Keratinocyte (primary cell): ENCODE measurements at regions not wholly inside any gene's neighbourhood (a gene's known extent, or its start where the extent isn't known, plus 50 kb on each side); places are given as distances from the start of the nearest gene placed in this dataset.

ENCODE experiments used
- DNase-seq: peaks from one replicate; pipeline ENCODE4 v3.0.0-alpha.2; 2011; ENCODE audit warnings: low read depth, missing footprints, low spot score
- FAIRE-seq: peaks from 2 replicates; lab custom pipeline; 2011; peaks lifted over from hg19 to GRCh38; lab: Jason Lieb, UNC
- H2AFZ ChIP-seq: 2 replicates; pipeline ENCODE4 v1.6.0; 2012; ENCODE audit warnings: low read length, control low read depth, inconsistent platforms; ENCODE audit not compliant: control insufficient read depth
- H3K27ac ChIP-seq: 2 replicates; pipeline ENCODE4 v1.5.1; 2011; ENCODE audit warnings: low read length; ENCODE audit not compliant: control insufficient read depth, insufficient read depth
- H3K27me3 ChIP-seq: 3 replicates; pipeline ENCODE4 v1.6.0; 2011; ENCODE audit warnings: low read length; ENCODE audit not compliant: control insufficient read depth, insufficient read depth; ENCODE audit errors: extremely low read depth
- H3K36me3 ChIP-seq, 2 experiments: 2 replicates in 1 of 2; 3 replicates in 1 of 2; pipeline ENCODE4 v1.5.1; 2011; ENCODE audit warnings: low read length in 2 of 2, mild to moderate bottlenecking in 1 of 2; ENCODE audit not compliant: control insufficient read depth in 2 of 2, insufficient read depth in 2 of 2; ENCODE audit errors: extremely low read depth in 1 of 2
- H3K4me1 ChIP-seq: 3 replicates; pipeline ENCODE4 v1.5.1; 2011; ENCODE audit warnings: low read length; ENCODE audit not compliant: control insufficient read depth, insufficient read depth; ENCODE audit errors: extremely low read depth
- H3K4me2 ChIP-seq: 3 replicates; pipeline ENCODE4 v1.6.0; 2011; ENCODE audit warnings: low read depth, low read length; ENCODE audit not compliant: control insufficient read depth, insufficient read depth; ENCODE audit errors: extremely low read depth
- H3K4me3 ChIP-seq, 3 experiments: fragments of 200-600 bp in 1 of 3; sonication (generic) in 1 of 3; 2 replicates in 2 of 3; 3 replicates in 1 of 3; pipeline ENCODE4 v1.5.1; 2011 to 2016; ENCODE audit warnings: low read length in 3 of 3, mild to moderate bottlenecking in 3 of 3, control low read depth in 2 of 3, inconsistent platforms in 1 of 3, low read depth in 1 of 3, mixed read lengths in 1 of 3, mixed run types in 1 of 3, moderate library complexity in 1 of 3; ENCODE audit not compliant: control insufficient read depth in 2 of 3, insufficient read depth in 2 of 3; ENCODE audit errors: extremely low read depth in 1 of 3
- H3K79me2 ChIP-seq: 2 replicates; pipeline ENCODE4 v1.6.0; 2012; ENCODE audit warnings: low read length; ENCODE audit not compliant: control insufficient read depth, insufficient read depth
- H3K9ac ChIP-seq: 3 replicates; pipeline ENCODE4 v1.6.0; 2011; ENCODE audit warnings: low read length; ENCODE audit not compliant: control insufficient read depth, insufficient read depth; ENCODE audit errors: extremely low read depth
- H3K9me1 ChIP-seq: 3 replicates; pipeline ENCODE4 v1.6.0; 2011; ENCODE audit warnings: low read length; ENCODE audit not compliant: control insufficient read depth, insufficient read depth; ENCODE audit errors: extremely low read depth
- H3K9me3 ChIP-seq: 2 replicates; pipeline ENCODE4 v1.5.1; 2012; ENCODE audit warnings: low read depth, low read length; ENCODE audit not compliant: control insufficient read depth
- H4K20me1 ChIP-seq: 3 replicates; pipeline ENCODE4 v1.6.0; 2011; ENCODE audit warnings: low read length; ENCODE audit not compliant: control insufficient read depth, insufficient read depth; ENCODE audit errors: extremely low read depth
- EZH2 ChIP-seq: IDR thresholded peaks from one replicate; pipeline ENCODE4 v1.6.1; 2012; ENCODE audit warnings: inconsistent platforms, mild to moderate bottlenecking, low read length, moderate library complexity
- dilution Hi-C: fragments of 300-500 bp; cut with MboI; formaldehyde crosslinking; loops from one replicate; pipeline ENCODE4 v1.7.0; 2020; ENCODE audit warnings: low sequenced_read_pairs; ENCODE audit not compliant: extremely low pct_ligation_motif_present
- TF ChIP-seq, protein P1 (sequence below), 3 experiments: IDR thresholded peaks in 1 of 3; conservative IDR thresholded peaks in 1 of 3; optimal IDR thresholded peaks in 1 of 3; 2 replicates in 2 of 3; 3 replicates in 1 of 3; pipeline versions ENCODE3 to v1.5.1; 2011; ENCODE audit warnings: low read length in 3 of 3, mild to moderate bottlenecking in 3 of 3, moderate library complexity in 2 of 3, control low read depth in 1 of 3, inconsistent platforms in 1 of 3; ENCODE audit not compliant: insufficient read depth in 2 of 3; ENCODE audit errors: extremely low read depth in 1 of 3

DNA sequence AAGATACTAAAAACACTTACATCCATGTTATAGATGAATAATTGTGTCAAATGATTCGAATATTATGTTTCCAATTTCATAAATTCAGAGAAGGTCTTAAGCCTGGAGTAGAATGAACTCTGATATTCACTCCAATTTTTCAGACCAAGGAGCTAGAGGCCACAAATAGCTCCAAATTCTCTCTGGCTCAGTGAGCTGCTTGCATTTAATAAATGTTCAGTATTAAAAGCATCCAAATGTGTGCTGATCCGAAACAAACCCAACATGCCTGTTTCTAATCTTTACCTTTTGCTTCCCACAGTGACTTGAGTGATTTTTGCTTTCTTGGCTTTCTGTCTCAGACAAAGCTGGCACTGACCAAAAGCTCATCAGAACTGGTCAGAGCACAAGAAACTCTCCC is 291.4 kb downstream of the CCDC85A start:
- dilution Hi-C loops: no loop called here
- no peak for FAIRE-seq

DNA sequence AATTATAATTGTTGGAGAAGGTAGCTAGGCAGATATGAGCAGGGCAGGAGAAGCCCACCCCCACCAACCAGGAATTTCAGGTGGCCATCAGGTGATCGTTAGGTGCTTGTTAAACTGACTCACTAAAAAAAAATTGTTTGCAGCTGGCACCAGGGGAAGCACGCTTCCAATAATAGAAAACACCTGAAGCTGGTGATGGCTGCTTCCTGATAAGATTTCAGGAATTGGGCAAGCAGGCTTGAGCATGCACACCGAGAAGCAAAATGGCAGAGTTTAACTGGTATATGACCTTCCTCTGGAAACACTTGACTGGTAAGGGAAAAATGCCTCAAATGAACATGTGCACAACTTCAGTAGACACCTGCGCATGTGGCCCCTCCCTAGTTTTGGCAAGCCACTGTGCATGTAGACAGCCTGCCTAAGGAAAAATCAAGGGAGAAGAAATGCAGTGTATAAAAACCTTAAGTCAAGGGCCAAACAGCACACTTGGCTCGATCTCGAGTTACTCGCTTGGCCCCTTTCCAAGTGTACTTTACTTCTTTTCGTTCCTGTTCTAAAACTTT is 292.8 kb downstream of the CCDC85A start:
- H3K36me3 ChIP-seq: no peaks in the 10 kb centered on the region
- FAIRE-seq: peak; percentile 60
- no peak overlapping the region for H3K9ac ChIP-seq
- peak overlapping the region; percentile 43 for H3K4me2 ChIP-seq
- H3K27me3 ChIP-seq: no peaks in the 10 kb centered on the region
- H3K27ac ChIP-seq: no peak overlapping the region
- H2AFZ ChIP-seq: peak overlapping the region; percentile 57
- H4K20me1 ChIP-seq: no peaks in the 10 kb centered on the region
- no peak overlapping the region for H3K4me3 ChIP-seq
- H3K79me2 ChIP-seq: no peaks in the 10 kb centered on the region
- TF ChIP-seq, protein P1, sequence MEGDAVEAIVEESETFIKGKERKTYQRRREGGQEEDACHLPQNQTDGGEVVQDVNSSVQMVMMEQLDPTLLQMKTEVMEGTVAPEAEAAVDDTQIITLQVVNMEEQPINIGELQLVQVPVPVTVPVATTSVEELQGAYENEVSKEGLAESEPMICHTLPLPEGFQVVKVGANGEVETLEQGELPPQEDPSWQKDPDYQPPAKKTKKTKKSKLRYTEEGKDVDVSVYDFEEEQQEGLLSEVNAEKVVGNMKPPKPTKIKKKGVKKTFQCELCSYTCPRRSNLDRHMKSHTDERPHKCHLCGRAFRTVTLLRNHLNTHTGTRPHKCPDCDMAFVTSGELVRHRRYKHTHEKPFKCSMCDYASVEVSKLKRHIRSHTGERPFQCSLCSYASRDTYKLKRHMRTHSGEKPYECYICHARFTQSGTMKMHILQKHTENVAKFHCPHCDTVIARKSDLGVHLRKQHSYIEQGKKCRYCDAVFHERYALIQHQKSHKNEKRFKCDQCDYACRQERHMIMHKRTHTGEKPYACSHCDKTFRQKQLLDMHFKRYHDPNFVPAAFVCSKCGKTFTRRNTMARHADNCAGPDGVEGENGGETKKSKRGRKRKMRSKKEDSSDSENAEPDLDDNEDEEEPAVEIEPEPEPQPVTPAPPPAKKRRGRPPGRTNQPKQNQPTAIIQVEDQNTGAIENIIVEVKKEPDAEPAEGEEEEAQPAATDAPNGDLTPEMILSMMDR (optimal IDR thresholded peaks at IDR 0.05 in 1 of 3, IDR thresholded peaks at IDR 0.05 in 1 of 3, conservative IDR thresholded peaks at IDR 0.05 in 1 of 3; ENCODE audit: extremely low read depth in 1 of 3, insufficient read depth in 2 of 3, low read length in 3 of 3): no peak
- no peak for TF ChIP-seq EZH2
- DNase-seq: no peak
- no peaks in the 10 kb centered on the region for H3K9me1 ChIP-seq
- no peaks in the 10 kb centered on the region for H3K9me3 ChIP-seq
- peaks cover 5% of the 10 kb centered on the region for H3K4me1 ChIP-seq
- dilution Hi-C loops: no loop called here

More for the DNA sequence above, 291.4 kb downstream of the CCDC85A start:
- TF ChIP-seq, protein P1 (optimal IDR thresholded peaks at IDR 0.05 in 1 of 3, IDR thresholded peaks at IDR 0.05 in 1 of 3, conservative IDR thresholded peaks at IDR 0.05 in 1 of 3; ENCODE audit: extremely low read depth in 1 of 3, insufficient read depth in 2 of 3, low read length in 3 of 3): no peak
- no peak for TF ChIP-seq EZH2
- H3K9me1 ChIP-seq: no peaks in the 10 kb centered on the region
- H3K27me3 ChIP-seq: no peaks in the 10 kb centered on the region
- H4K20me1 ChIP-seq: no peaks in the 10 kb centered on the region
- H3K4me3 ChIP-seq: no peak overlapping the region
- no peak overlapping the region for H3K27ac ChIP-seq
- H2AFZ ChIP-seq: no peak overlapping the region
- peaks cover 5% of the 10 kb centered on the region for H3K4me1 ChIP-seq
- H3K36me3 ChIP-seq: no peaks in the 10 kb centered on the region
- no peak overlapping the region for H3K4me2 ChIP-seq
- H3K9me3 ChIP-seq: no peaks in the 10 kb centered on the region
- no peak for DNase-seq
- H3K79me2 ChIP-seq: no peaks in the 10 kb centered on the region
- no peak overlapping the region for H3K9ac ChIP-seq
